Effector memory CD8-positive, alpha-beta T cell (primary cell): ENCODE measurements at regions not wholly inside any gene's neighbourhood (a gene's known extent, or its start where the extent isn't known, plus 50 kb on each side); places are given as distances from the start of the nearest gene placed in this dataset.
A peak's percentile ranks its signal among the peaks of the same experiment; 100 is the strongest.

Experiments
- ATAC-seq: fragments of 150-1000 bp; cut with Tn5 transposase; replicated peaks from 2 replicates; pipeline ENCODE4 v1.10.0; 2021; ENCODE audit warnings: mild to moderate bottlenecking, moderate library complexity
- DNase-seq, 3 experiments: peaks; one replicate each; pipeline ENCODE4 v3.0.0; 2021
- H3K27ac Mint-ChIP-seq, 2 donors: one replicate each; pipeline ENCODE4 v1.8.0; 2022; ENCODE audit warnings: mild to moderate bottlenecking in 2 of 2, mixed read lengths in 2 of 2, moderate library complexity in 2 of 2
- H3K27me3 Mint-ChIP-seq, 2 donors: one replicate each; pipeline ENCODE4 v1.8.0; 2022; ENCODE audit warnings: mixed read lengths in 2 of 2
- H3K36me3 Mint-ChIP-seq: one replicate; pipeline ENCODE4 v1.8.0; 2022; ENCODE audit warnings: mild to moderate bottlenecking, moderate library complexity, mixed read lengths; ENCODE audit not compliant: insufficient read depth
- H3K4me1 Mint-ChIP-seq, 2 donors: one replicate each; pipeline ENCODE4 v1.8.0; 2022; ENCODE audit warnings: low read depth in 2 of 2, mixed read lengths in 2 of 2
- H3K4me3 Mint-ChIP-seq, 2 donors: one replicate each; pipeline ENCODE4 v1.8.0; 2022; ENCODE audit warnings: mild to moderate bottlenecking in 2 of 2, mixed read lengths in 2 of 2, moderate library complexity in 2 of 2
- H3K9me3 Mint-ChIP-seq, 2 donors: one replicate each; pipeline ENCODE4 v1.8.0; 2022; ENCODE audit warnings: mixed read lengths in 2 of 2

- Mint-ChIP-seq H3K27ac (no peak overlapping the region), H3K36me3 (no peaks in the 10 kb centered on the region), H3K9me3 (no peaks in the 10 kb centered on the region), H3K4me3 (no peak overlapping the region), H3K4me1 (peaks cover 4 to 5% of the 10 kb centered on the region in 2 donors), H3K27me3 (peaks cover 54 to 69% of the 10 kb centered on the region in 2 donors)
- DNase-seq (no peak), ATAC-seq (no peak)
Observed at GRCh38 chr2:176768185-176768584, 444.4 kb upstream of the HNRNPA3 start.

GRCh38 chr2:176769021-176769420 is 443.6 kb upstream of the HNRNPA3 start:
- H3K4me1 Mint-ChIP-seq = peaks cover 4 to 5% of the 10 kb centered on the region in 2 donors
- peaks cover 0 to 2% of the 10 kb centered on the region in 2 donors for H3K9me3 Mint-ChIP-seq
- DNase-seq = no peak
- no peak overlapping the region for H3K27ac Mint-ChIP-seq
- peaks cover 53 to 69% of the 10 kb centered on the region in 2 donors for H3K27me3 Mint-ChIP-seq
- no peak for ATAC-seq
- H3K36me3 Mint-ChIP-seq = no peaks in the 10 kb centered on the region
- H3K4me3 Mint-ChIP-seq = no peak overlapping the region

GRCh38 chr2:176769499-176770370 is 442.9 kb upstream of the HNRNPA3 start:
- Mint-ChIP-seq H3K4me3 (no peak overlapping the region), H3K36me3 (no peaks in the 10 kb centered on the region), H3K27me3 (peaks cover 46 to 69% of the 10 kb centered on the region in 2 donors), H3K4me1 (peaks cover 4 to 5% of the 10 kb centered on the region in 2 donors), H3K9me3 (peaks cover 0 to 2% of the 10 kb centered on the region in 2 donors), H3K27ac (no peak overlapping the region)
- DNase-seq = no peak
- ATAC-seq = no peak

GRCh38 chr2:176772816-176773215 is 439.8 kb upstream of the HNRNPA3 start:
- Mint-ChIP-seq H3K27ac (no peak overlapping the region), H3K4me1 (peaks cover 4 to 5% of the 10 kb centered on the region in 2 donors), H3K27me3 (peaks cover 32 to 64% of the 10 kb centered on the region in 2 donors), H3K9me3 (peaks cover 0 to 2% of the 10 kb centered on the region in 2 donors), H3K4me3 (no peak overlapping the region), H3K36me3 (no peaks in the 10 kb centered on the region)
- ATAC-seq (no peak), DNase-seq (no peak)

- DNase-seq (no peak), ATAC-seq (no peak)
- Mint-ChIP-seq H3K9me3 (peaks cover 0 to 2% of the 10 kb centered on the region in 2 donors), H3K27ac (no peak overlapping the region), H3K4me1 (no peaks in the 10 kb centered on the region), H3K4me3 (no peak overlapping the region), H3K36me3 (no peaks in the 10 kb centered on the region), H3K27me3 (peaks cover 19 to 49% of the 10 kb centered on the region in 2 donors)
Observed at GRCh38 chr2:176774766-176775451, 437.7 kb upstream of the HNRNPA3 start.

- Mint-ChIP-seq H3K4me3 (no peak overlapping the region), H3K36me3 (no peaks in the 10 kb centered on the region), H3K4me1 (peaks cover 5 to 6% of the 10 kb centered on the region in 2 donors), H3K27me3 (peaks cover 15 to 44% of the 10 kb centered on the region in 2 donors), H3K27ac (no peak overlapping the region), H3K9me3 (peaks cover 7 to 9% of the 10 kb centered on the region in 2 donors)
- ATAC-seq = no peak
- no peak for DNase-seq
Observed at GRCh38 chr2:176777262-176777661, 435.3 kb upstream of the HNRNPA3 start.

GRCh38 chr2:176779917-176780316 is 432.7 kb upstream of the HNRNPA3 start:
- Mint-ChIP-seq H3K4me1 (peaks cover 5 to 7% of the 10 kb centered on the region in 2 donors), H3K4me3 (no peak overlapping the region), H3K36me3 (no peaks in the 10 kb centered on the region), H3K9me3 (peaks cover 5 to 9% of the 10 kb centered on the region in 2 donors), H3K27me3 (peaks cover 5 to 21% of the 10 kb centered on the region in 2 donors), H3K27ac (no peak overlapping the region)
- ATAC-seq = no peak
- DNase-seq = no peak

- H3K4me3 Mint-ChIP-seq = no peak overlapping the region
- H3K36me3 Mint-ChIP-seq = no peaks in the 10 kb centered on the region
- H3K27ac Mint-ChIP-seq = no peak overlapping the region
- DNase-seq (no peak), ATAC-seq (no peak)
- peaks cover 7 to 21% of the 10 kb centered on the region in 2 donors for H3K27me3 Mint-ChIP-seq
- H3K4me1 Mint-ChIP-seq = peaks cover 5 to 7% of the 10 kb centered on the region in 2 donors
- peaks cover 5 to 9% of the 10 kb centered on the region in 2 donors for H3K9me3 Mint-ChIP-seq
Observed at GRCh38 chr2:176780348-176780747, 432.2 kb upstream of the HNRNPA3 start.

- peak; percentile 72 for ATAC-seq
- peaks cover 7 to 15% of the 10 kb centered on the region in 2 donors for H3K27me3 Mint-ChIP-seq
- H3K36me3 Mint-ChIP-seq = no peaks in the 10 kb centered on the region
- peak in 1 of 3 experiments; percentile 1 for DNase-seq
- peaks cover 5 to 7% of the 10 kb centered on the region in 2 donors for H3K4me1 Mint-ChIP-seq
- peaks cover 5 to 9% of the 10 kb centered on the region in 2 donors for H3K9me3 Mint-ChIP-seq
- H3K4me3 Mint-ChIP-seq = peak overlapping the region; percentile 35 to 61
- peak overlapping the region; percentile 41 to 78 for H3K27ac Mint-ChIP-seq
Observed at GRCh38 chr2:176781570-176782217, 430.9 kb upstream of the HNRNPA3 start.

GRCh38 chr2:176784633-176785200 is 427.9 kb upstream of the HNRNPA3 start:
- Mint-ChIP-seq H3K27ac (no peak overlapping the region), H3K27me3 (peaks cover 14 to 18% of the 10 kb centered on the region in 2 donors), H3K9me3 (peaks cover 5 to 9% of the 10 kb centered on the region in 2 donors), H3K4me1 (peaks cover 5 to 7% of the 10 kb centered on the region in 2 donors), H3K36me3 (no peaks in the 10 kb centered on the region), H3K4me3 (no peak overlapping the region)
- DNase-seq = no peak
- ATAC-seq = no peak

- peaks cover 3% of the 10 kb centered on the region for H3K36me3 Mint-ChIP-seq
- DNase-seq (no peak), ATAC-seq (no peak)
- peaks cover 40 to 57% of the 10 kb centered on the region in 2 donors for H3K27me3 Mint-ChIP-seq
- H3K27ac Mint-ChIP-seq = no peak overlapping the region
- no peak overlapping the region for H3K4me3 Mint-ChIP-seq
- H3K9me3 Mint-ChIP-seq = no peaks in the 10 kb centered on the region
- no peaks in the 10 kb centered on the region for H3K4me1 Mint-ChIP-seq
Observed at GRCh38 chr2:176789751-176790150, 422.8 kb upstream of the HNRNPA3 start.

GRCh38 chr2:176790468-176790867 is 422.1 kb upstream of the HNRNPA3 start:
- ATAC-seq = no peak
- H3K27me3 Mint-ChIP-seq = peaks cover 43 to 53% of the 10 kb centered on the region in 2 donors
- H3K4me1 Mint-ChIP-seq = no peaks in the 10 kb centered on the region
- H3K9me3 Mint-ChIP-seq = no peaks in the 10 kb centered on the region
- peaks cover 3% of the 10 kb centered on the region for H3K36me3 Mint-ChIP-seq
- no peak for DNase-seq
- H3K27ac Mint-ChIP-seq = no peak overlapping the region
- H3K4me3 Mint-ChIP-seq = no peak overlapping the region

GRCh38 chr2:176793792-176794191 is 418.8 kb upstream of the HNRNPA3 start:
- Mint-ChIP-seq H3K27ac (no peak overlapping the region), H3K9me3 (no peaks in the 10 kb centered on the region), H3K4me3 (no peak overlapping the region), H3K4me1 (no peaks in the 10 kb centered on the region), H3K36me3 (peaks cover 3% of the 10 kb centered on the region), H3K27me3 (peaks cover 52 to 56% of the 10 kb centered on the region in 2 donors)
- DNase-seq (no peak), ATAC-seq (no peak)
